GM18907 (cell line): ENCODE measurements at regions not wholly inside any gene's neighbourhood (a gene's known extent, or its start where the extent isn't known, plus 50 kb on each side); places are given as distances from the start of the nearest gene placed in this dataset.
A peak's percentile ranks its signal among the peaks of the same experiment; 100 is the strongest.

Experiments used
- ATAC-seq: cut with Tn5 transposase; IDR thresholded peaks from one replicate; pipeline ENCODE4 v1.9.1; 2021; ENCODE audit warnings: mild to moderate bottlenecking, moderate library complexity; ENCODE audit not compliant: unreplicated experiment

- ATAC-seq = no peak
Observed at GRCh38 chr17:69605571-69605970, 191.1 kb downstream of the MAP2K6 start.

GRCh38 chr17:69606142-69606800 is 191.8 kb downstream of the MAP2K6 start:
- ATAC-seq = no peak

DNA sequence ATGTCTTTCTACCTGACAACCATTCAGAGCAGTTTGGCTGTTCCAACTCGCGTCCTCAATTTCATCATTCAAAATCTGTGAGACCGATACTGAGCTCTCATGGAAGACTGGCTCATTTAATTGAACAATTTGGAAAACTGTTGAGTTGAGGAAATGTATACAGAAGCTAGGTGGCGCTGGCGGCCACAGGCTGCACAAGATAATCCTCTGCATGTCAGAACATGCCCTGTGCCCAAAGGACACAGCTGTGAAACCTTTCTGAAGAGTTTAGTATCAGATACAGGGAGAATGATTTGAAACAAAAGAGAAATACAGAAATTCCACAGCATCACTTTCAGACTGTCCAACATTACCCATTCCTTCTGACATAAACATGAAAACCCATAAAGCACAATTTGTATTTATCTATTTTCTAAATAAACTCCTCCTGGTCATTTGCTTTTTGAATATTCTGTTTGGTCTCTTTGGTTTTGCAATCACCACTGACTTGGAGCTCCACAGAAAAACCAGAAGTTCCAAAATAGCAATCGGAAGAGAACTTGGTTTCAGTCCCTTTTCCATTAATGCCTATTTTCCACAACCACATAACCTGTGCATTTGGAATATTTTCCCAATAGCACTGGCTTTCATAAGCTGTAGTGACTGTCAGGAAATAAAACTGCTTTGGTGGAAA is 192.8 kb downstream of the MAP2K6 start:
- ATAC-seq = peak; percentile 92

- no peak for ATAC-seq
Observed at GRCh38 chr17:69608141-69608540, 193.6 kb downstream of the MAP2K6 start.

GRCh38 chr17:69608808-69609472 is 194.4 kb downstream of the MAP2K6 start:
- no peak for ATAC-seq

GRCh38 chr17:69609473-69610305 is 195.2 kb downstream of the MAP2K6 start:
- ATAC-seq = no peak

DNA sequence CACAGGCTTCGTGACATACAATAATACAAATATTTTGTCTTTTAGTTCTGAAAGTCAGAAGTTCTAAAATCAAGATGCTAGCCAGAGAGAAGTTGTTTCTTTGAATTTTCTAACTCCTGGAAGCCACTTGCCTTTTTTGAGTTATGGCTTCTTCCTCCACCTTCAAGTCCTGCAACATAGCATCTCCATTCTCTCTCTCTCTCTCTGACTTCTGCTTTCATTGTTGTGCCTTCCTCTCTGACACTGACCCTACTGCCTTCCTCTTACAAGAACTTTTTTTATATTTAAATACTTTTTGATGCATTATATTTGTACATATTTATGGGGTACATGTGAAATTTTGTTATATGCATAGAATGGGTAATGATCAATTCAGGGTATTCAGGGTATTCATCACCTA is 205.9 kb downstream of the MAP2K6 start:
- ATAC-seq = no peak

DNA sequence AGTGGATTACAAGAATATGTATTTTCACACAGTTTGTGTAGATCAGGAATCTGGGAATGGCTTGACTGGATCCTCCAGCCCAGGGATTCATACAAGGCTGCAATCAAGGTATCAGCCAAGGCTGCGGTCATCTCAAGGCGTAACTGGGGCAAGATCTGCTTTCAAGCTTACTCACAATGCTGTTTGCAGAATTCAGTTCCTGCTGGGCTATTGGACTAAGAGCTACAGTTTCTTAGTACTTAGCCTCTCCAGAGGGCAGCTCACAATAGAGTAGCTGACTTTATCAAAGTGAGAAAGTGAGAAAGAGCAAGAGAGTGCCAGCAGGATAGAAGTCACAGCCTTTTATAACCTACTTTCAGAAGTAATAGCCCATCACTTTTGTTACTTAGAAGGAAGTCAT is 211.0 kb downstream of the MAP2K6 start:
- ATAC-seq = no peak

DNA sequence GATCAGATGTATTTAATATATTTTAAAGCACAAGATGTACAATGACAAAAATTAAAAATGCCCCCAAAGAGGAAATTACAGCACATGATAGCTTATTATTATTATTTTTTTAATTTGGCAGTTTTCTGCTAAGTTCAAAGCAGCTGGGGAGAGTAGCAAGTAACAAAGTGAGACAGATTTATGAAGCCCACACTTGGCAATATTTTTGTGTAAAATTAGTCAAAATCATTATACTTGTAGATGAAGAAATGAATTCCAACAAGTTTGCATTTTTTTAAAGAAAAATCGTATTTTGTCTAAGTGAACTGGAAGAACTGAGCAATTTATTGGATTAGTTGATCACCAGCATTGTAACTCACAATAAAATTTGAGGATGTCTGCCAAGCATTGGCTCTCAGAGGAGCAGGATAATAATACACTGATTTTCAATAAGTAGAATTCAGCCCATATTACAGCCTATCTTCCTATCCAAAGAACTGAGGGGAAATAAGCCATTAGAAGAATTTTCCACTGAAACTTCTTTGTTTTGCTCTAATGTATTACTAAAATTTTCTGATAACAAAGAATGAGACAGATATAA is 215.6 kb downstream of the MAP2K6 start:
- ATAC-seq = no peak

GRCh38 chr17:69634844-69635243 is 220.3 kb downstream of the MAP2K6 start:
- no peak for ATAC-seq

- ATAC-seq = no peak
Observed at GRCh38 chr17:69637446-69638156, 223.1 kb downstream of the MAP2K6 start.

DNA sequence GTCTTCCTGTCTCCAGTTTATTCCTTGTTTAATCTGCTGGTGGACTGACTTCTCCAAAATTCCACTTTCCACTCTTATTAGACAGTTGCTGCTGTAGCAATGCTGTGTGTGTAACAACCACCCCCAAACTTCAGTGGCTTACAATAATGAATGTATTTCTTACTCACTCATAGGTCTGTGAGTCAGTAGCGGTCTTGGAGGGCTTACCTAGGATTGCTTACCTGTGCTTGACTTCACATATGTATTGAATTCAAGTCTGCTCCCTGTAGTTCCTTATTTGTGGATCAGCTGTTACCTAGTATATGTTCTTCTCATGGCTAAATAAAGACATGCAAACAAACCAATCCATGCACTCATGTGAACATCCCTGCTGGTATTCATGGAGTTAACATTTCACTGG is 224.6 kb downstream of the MAP2K6 start:
- no peak for ATAC-seq

GRCh38 chr17:69640073-69640472 is 225.6 kb downstream of the MAP2K6 start:
- ATAC-seq = no peak

- no peak for ATAC-seq
Observed at GRCh38 chr17:69643686-69644085, 229.2 kb downstream of the MAP2K6 start.

GRCh38 chr17:69646729-69647128 is 232.2 kb downstream of the MAP2K6 start:
- ATAC-seq = no peak

- ATAC-seq = no peak
Observed at GRCh38 chr17:69650881-69651280, 236.4 kb downstream of the MAP2K6 start.

GRCh38 chr17:69651921-69652320 is 237.4 kb downstream of the MAP2K6 start:
- ATAC-seq = no peak

DNA sequence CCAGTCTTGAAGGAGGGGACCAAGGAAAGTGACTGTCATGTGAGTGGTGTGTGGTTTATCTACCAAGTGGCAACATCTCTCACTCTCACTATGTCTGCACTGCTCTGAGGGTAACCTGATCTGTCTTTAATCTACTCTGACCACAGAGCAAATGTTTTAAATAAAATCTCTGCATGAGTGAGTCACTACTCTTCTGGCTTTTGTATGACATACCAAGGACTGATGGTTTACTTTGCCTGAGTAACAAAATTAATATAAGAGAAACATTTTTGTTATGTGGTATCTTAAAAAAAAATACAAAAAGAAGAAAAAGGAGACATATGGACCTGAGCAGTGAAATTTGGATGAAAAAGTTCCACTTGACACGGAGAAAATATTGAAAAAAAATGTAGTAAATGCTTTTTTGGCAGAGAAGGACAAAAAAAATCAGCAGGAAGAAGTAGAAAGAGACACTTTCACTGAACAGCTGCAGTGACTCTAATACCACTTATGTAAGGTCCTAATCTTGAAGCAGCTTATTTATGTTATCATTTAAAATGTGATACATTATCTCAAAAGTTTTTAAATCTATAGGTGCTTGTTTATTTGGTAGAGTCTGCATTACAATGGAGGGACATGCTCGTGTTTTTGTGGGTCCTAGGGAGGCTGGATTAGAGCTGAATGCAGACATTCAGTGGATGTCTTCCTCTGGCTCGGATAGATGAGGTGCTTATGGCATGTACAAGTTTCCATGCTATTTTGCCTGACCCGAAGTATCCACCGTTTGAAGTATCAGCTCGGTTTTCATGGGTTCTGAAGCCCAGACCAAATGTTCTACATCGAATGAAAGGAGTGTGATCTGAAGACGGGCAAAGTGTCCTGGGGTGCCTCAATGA is 240.7 kb downstream of the MAP2K6 start:
- ATAC-seq = no peak

DNA sequence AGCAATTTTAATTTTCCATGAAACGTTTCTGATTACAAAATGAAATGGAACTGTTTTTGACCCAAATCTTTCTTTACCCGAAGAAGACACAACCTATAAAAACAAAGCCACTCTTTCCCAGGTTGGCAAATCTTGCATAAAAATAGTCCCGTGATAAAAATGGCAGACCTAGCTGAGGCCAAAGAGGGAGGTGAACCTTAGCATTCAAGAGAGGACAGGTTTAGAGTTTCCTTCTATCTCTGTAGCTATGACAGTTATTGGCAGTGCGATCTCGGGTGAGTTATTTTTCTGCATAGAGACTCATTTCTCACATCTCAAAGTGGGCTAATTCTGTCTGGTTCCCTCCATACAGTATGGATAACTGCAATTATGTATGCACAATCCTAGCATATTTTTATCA is 241.4 kb downstream of the MAP2K6 start:
- ATAC-seq = no peak
